SK-N-MC (cell line): ENCODE measurements at regions not wholly inside any gene's neighbourhood (a gene's known extent, or its start where the extent isn't known, plus 50 kb on each side); places are given as distances from the start of the nearest gene placed in this dataset.

Experiments
- DNase-seq: peaks from one replicate; pipeline ENCODE4 v3.0.0-alpha.2; 2011; ENCODE audit warnings: low read depth, low spot score
- H3K27ac ChIP-seq: fragments of 200-600 bp; sonication (generic); 2 replicates; pipeline ENCODE4 v1.5.1; 2016; ENCODE audit warnings: mixed run types
- H3K36me3 ChIP-seq: fragments of 200-600 bp; sonication (generic); 2 replicates; pipeline ENCODE4 v1.6.1; 2017; ENCODE audit warnings: antibody characterized with exemption, low read length, mixed read lengths; ENCODE audit not compliant: insufficient read depth
- H3K4me3 ChIP-seq: fragments of 200-600 bp; sonication (generic); 2 replicates; pipeline ENCODE4 v1.5.1; 2016
- H3K9ac ChIP-seq: fragments of 200-600 bp; sonication (generic); 2 replicates; pipeline ENCODE4 v1.8.0; 2017; ENCODE audit warnings: mixed run types, mixed read lengths; ENCODE audit not compliant: insufficient read length
- H3K9me3 ChIP-seq: fragments of 200-600 bp; sonication (generic); 2 replicates; pipeline ENCODE4 v1.6.1; 2017; ENCODE audit warnings: low read depth, mild to moderate bottlenecking, antibody characterized with exemption, low read length, moderate library complexity, mixed read lengths
- EZH2 ChIP-seq: fragments of 200-600 bp; sonication (generic); IDR thresholded peaks from one replicate; pipeline ENCODE4 v1.6.1; 2017; ENCODE audit warnings: antibody characterized with exemption
- FOXP2 ChIP-seq: optimal IDR thresholded peaks from 2 replicates; pipeline ENCODE3; 2011; ENCODE audit warnings: mild to moderate bottlenecking, moderate library complexity; ENCODE audit not compliant: insufficient read depth; ENCODE audit errors: extremely low read length, control extremely low read depth
- POLR2AphosphoS5 ChIP-seq: IDR thresholded peaks from 2 replicates; pipeline ENCODE4 v1.6.1; 2012; ENCODE audit warnings: mild to moderate bottlenecking, low read depth, low read length, borderline replicate concordance

DNA sequence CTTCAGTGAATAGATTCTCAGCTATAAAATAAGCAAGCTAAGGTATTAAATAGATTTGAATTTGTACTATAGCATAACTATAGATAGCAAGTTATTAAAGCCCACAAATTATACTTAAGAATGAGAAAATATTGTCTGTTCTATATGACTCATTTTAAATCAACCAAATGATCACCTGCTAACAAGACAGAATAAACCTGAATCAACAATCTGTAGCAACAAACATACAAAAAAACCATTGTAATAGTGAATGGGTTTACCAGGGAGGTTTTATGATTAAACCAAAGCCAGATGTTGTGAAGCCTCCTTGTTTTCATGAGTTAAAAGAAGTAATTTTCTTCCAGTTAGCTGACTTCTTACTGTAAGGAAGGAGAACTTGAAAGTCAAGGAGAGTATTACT is 71.9 kb upstream of the HTR1B start:
- TF ChIP-seq FOXP2 (no peak), EZH2 (no peak), POLR2AphosphoS5 (no peak)
- Histone ChIP-seq H3K9ac (no peak overlapping the region), H3K9me3 (no peaks in the 10 kb centered on the region), H3K36me3 (no peaks in the 10 kb centered on the region), H3K4me3 (no peak overlapping the region), H3K27ac (no peak overlapping the region)
- no peak for DNase-seq

DNA sequence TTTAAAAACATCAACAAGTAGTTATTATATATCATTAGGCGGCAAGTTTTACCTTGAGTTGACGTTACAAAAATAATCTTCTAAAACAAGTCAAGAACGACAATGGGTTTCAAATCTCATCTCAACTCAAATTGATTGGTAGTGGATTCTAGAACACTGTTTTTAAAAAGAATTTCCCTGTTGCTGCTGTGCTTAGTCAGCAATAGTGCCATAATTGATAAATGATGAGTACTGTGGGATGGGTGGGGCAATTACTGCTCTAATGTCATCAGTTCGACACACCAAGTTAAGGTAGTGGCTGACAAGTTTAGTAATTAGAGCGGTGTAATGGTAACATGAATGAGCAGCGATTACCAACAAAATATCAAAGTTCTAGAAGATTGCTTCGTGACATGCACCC is 73.4 kb upstream of the HTR1B start:
- H3K4me3 ChIP-seq = no peak overlapping the region
- no peak overlapping the region for H3K9ac ChIP-seq
- TF ChIP-seq EZH2 = no peak
- no peak for TF ChIP-seq FOXP2
- no peak for TF ChIP-seq POLR2AphosphoS5
- no peaks in the 10 kb centered on the region for H3K9me3 ChIP-seq
- no peak for DNase-seq
- H3K36me3 ChIP-seq = no peaks in the 10 kb centered on the region
- H3K27ac ChIP-seq = no peak overlapping the region

- H3K4me3 ChIP-seq = no peak overlapping the region
- no peak overlapping the region for H3K9ac ChIP-seq
- H3K9me3 ChIP-seq = no peaks in the 10 kb centered on the region
- TF ChIP-seq FOXP2 = no peak
- TF ChIP-seq EZH2 = no peak
- no peak for TF ChIP-seq POLR2AphosphoS5
- no peaks in the 10 kb centered on the region for H3K36me3 ChIP-seq
- no peak for DNase-seq
- H3K27ac ChIP-seq = no peak overlapping the region
These were observed 80.3 kb upstream of the HTR1B start for GRCh38 chr6:77543601-77544000.

GRCh38 chr6:77548190-77548589 is 84.9 kb upstream of the HTR1B start:
- Histone ChIP-seq H3K9me3 (no peaks in the 10 kb centered on the region), H3K36me3 (no peaks in the 10 kb centered on the region), H3K9ac (no peak overlapping the region), H3K27ac (no peak overlapping the region), H3K4me3 (no peak overlapping the region)
- DNase-seq = no peak
- TF ChIP-seq POLR2AphosphoS5 (no peak), FOXP2 (no peak), EZH2 (no peak)

- H3K4me3 ChIP-seq = no peak overlapping the region
- H3K9ac ChIP-seq = no peak overlapping the region
- TF ChIP-seq POLR2AphosphoS5 (no peak), FOXP2 (no peak), EZH2 (no peak)
- H3K36me3 ChIP-seq = no peaks in the 10 kb centered on the region
- no peaks in the 10 kb centered on the region for H3K9me3 ChIP-seq
- H3K27ac ChIP-seq = no peak overlapping the region
- no peak for DNase-seq
These were observed 85.5 kb upstream of the HTR1B start for GRCh38 chr6:77548662-77549366.

GRCh38 chr6:77551135-77551534 is 87.8 kb upstream of the HTR1B start:
- TF ChIP-seq POLR2AphosphoS5 (no peak), FOXP2 (no peak), EZH2 (no peak)
- no peak overlapping the region for H3K4me3 ChIP-seq
- no peak for DNase-seq
- no peak overlapping the region for H3K9ac ChIP-seq
- H3K27ac ChIP-seq = no peak overlapping the region
- H3K9me3 ChIP-seq = no peaks in the 10 kb centered on the region
- H3K36me3 ChIP-seq = no peaks in the 10 kb centered on the region

DNA sequence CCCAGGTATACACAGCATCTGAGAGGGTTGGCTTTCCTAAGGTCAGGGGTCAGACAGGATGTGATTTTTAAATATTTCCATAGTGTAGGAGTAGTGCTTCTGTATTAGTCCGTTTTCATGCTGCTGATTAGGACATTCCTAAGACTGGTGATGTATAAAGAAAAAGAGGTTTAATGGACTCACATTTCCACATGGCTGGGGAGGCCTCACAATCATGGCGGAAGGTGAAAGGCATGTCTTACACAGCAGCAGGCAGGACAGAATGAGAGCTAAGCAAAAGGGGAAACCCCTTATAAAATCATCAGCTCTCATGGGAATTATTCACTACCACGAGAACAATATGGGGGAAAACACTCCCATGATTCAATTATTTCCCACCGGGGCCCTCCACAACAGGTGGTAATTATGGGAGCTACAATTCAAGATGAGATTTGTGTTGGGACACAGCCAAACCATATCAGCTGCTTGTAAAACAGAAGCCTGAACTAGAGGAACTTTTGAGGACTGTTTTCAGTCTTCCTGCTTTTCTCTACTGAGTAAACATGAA is 91.0 kb upstream of the MEI4 start:
- no peak overlapping the region for H3K9ac ChIP-seq
- H3K27ac ChIP-seq = no peak overlapping the region
- H3K4me3 ChIP-seq = no peak overlapping the region
- H3K9me3 ChIP-seq = no peaks in the 10 kb centered on the region
- DNase-seq = peak; percentile 14
- no peaks in the 10 kb centered on the region for H3K36me3 ChIP-seq
- TF ChIP-seq POLR2AphosphoS5 (no peak), EZH2 (no peak), FOXP2 (no peak)

- DNase-seq = no peak
- no peak overlapping the region for H3K4me3 ChIP-seq
- no peaks in the 10 kb centered on the region for H3K9me3 ChIP-seq
- no peak overlapping the region for H3K9ac ChIP-seq
- TF ChIP-seq EZH2 (no peak), FOXP2 (no peak), POLR2AphosphoS5 (no peak)
- no peak overlapping the region for H3K27ac ChIP-seq
- H3K36me3 ChIP-seq = no peaks in the 10 kb centered on the region
These were observed 87.5 kb upstream of the MEI4 start for GRCh38 chr6:77565370-77565769.

GRCh38 chr6:77566235-77566634 is 86.6 kb upstream of the MEI4 start:
- DNase-seq = no peak
- no peaks in the 10 kb centered on the region for H3K9me3 ChIP-seq
- H3K36me3 ChIP-seq = no peaks in the 10 kb centered on the region
- no peak overlapping the region for H3K27ac ChIP-seq
- TF ChIP-seq EZH2 (no peak), POLR2AphosphoS5 (no peak), FOXP2 (no peak)
- no peak overlapping the region for H3K9ac ChIP-seq
- H3K4me3 ChIP-seq = no peak overlapping the region
